ENCODE measurements at regions not wholly inside any gene's neighbourhood (a gene's known extent, or its start where the extent isn't known, plus 50 kb on each side); places are given as distances from the start of the nearest gene placed in this dataset.

- DNase-seq = no peak
Observed at GRCh38 chr1:234554218-234554697, 55.7 kb downstream of the IRF2BP2 start.

GRCh38 chr1:234553240-234554188 lies 56.5 kb downstream of the IRF2BP2 start:
- no peak for DNase-seq

- DNase-seq = no peak
Observed at GRCh38 chr1:234551032-234551378, 59.0 kb downstream of the IRF2BP2 start.

GRCh38 chr1:234550341-234551031 lies 59.5 kb downstream of the IRF2BP2 start:
- no peak for DNase-seq

GRCh38 chr1:234549447-234550021 lies 60.4 kb downstream of the IRF2BP2 start:
- no peak for DNase-seq

GRCh38 chr1:234546890-234547788 lies 62.8 kb downstream of the IRF2BP2 start:
- DNase-seq = no peak

GRCh38 chr1:234546387-234546704 lies 63.6 kb downstream of the IRF2BP2 start:
- no peak for DNase-seq

- no peak for DNase-seq
Observed at GRCh38 chr1:234545517-234546386, 64.2 kb downstream of the IRF2BP2 start.

- DNase-seq = peak; percentile 60 to 71
Observed at GRCh38 chr1:234544087-234544579, 65.2 kb upstream of the TARBP1 start.

GRCh38 chr1:234543442-234544086 lies 64.6 kb upstream of the TARBP1 start:
- DNase-seq = no peak

GRCh38 chr1:234542211-234542850 lies 63.4 kb upstream of the TARBP1 start:
- DNase-seq = no peak

GRCh38 chr1:234541286-234541975 lies 62.5 kb upstream of the TARBP1 start:
- DNase-seq = no peak

GRCh38 chr1:234540404-234540762 lies 61.4 kb upstream of the TARBP1 start:
- DNase-seq = no peak

GRCh38 chr1:234539666-234540403 lies 60.9 kb upstream of the TARBP1 start:
- DNase-seq = no peak

GRCh38 chr1:234538930-234539649 lies 60.1 kb upstream of the TARBP1 start:
- DNase-seq = no peak

GRCh38 chr1:234538062-234538731 lies 59.2 kb upstream of the TARBP1 start:
- DNase-seq = no peak

GRCh38 chr1:234537236-234537635 lies 58.3 kb upstream of the TARBP1 start:
- DNase-seq = no peak

- no peak for DNase-seq
Observed at GRCh38 chr1:234536741-234537140, 57.8 kb upstream of the TARBP1 start.

All from activated CD4-positive, alpha-beta T cell treated with anti-CD3 and anti-CD28 coated beads, Interleukin-2, amount 50 U/mL, for 48 hours (primary cell).